LNCaP clone FGC (cell line): ENCODE measurements at regions not wholly inside any gene's neighbourhood (a gene's known extent, or its start where the extent isn't known, plus 50 kb on each side); places are given as distances from the start of the nearest gene placed in this dataset.
A peak's percentile ranks its signal among the peaks of the same experiment; 100 is the strongest.

ENCODE experiments used
- DNase-seq: peaks from one replicate; pipeline ENCODE4 v3.0.0-alpha.2; 2011; ENCODE audit warnings: low read depth
- H3K4me3 ChIP-seq: 2 replicates; pipeline ENCODE4 v1.5.1; 2011; ENCODE audit warnings: mild to moderate bottlenecking, low read depth, low read length, control low read depth
- TF ChIP-seq, protein P1 (sequence below): IDR thresholded peaks from 2 replicates; pipeline ENCODE4 v1.5.1; 2012; ENCODE audit warnings: mild to moderate bottlenecking; ENCODE audit not compliant: control insufficient read depth, insufficient read depth; ENCODE audit errors: extremely low read depth

- DNase-seq, result peak; percentile 6
- TF ChIP-seq, protein P1, sequence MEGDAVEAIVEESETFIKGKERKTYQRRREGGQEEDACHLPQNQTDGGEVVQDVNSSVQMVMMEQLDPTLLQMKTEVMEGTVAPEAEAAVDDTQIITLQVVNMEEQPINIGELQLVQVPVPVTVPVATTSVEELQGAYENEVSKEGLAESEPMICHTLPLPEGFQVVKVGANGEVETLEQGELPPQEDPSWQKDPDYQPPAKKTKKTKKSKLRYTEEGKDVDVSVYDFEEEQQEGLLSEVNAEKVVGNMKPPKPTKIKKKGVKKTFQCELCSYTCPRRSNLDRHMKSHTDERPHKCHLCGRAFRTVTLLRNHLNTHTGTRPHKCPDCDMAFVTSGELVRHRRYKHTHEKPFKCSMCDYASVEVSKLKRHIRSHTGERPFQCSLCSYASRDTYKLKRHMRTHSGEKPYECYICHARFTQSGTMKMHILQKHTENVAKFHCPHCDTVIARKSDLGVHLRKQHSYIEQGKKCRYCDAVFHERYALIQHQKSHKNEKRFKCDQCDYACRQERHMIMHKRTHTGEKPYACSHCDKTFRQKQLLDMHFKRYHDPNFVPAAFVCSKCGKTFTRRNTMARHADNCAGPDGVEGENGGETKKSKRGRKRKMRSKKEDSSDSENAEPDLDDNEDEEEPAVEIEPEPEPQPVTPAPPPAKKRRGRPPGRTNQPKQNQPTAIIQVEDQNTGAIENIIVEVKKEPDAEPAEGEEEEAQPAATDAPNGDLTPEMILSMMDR, result no peak
- H3K4me3 ChIP-seq, result no peak overlapping the region
Observed at GRCh38 chr4:102169345-102169744, 175.9 kb downstream of the SLC39A8 start.

DNA sequence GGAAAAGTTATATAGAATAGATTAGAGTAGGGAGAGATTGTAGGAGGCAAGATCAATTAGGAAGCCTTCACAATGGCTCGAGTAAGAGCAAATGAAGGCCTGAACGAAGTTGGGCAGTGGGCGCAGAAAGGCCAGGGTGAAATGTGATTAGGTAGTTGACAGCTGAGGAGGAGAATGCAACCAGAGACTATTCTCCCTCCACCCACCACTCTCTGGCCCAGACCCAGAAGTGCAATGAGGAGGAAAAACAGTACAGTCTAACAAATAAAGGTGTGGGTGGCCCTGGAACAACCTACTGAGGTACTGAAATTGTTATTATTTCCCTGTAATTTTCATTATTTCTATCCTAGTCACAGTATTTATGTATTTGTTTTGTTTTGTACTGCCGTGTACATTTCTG is 176.7 kb downstream of the SLC39A8 start:
- no peak for DNase-seq
- TF ChIP-seq, protein P1, result no peak
- H3K4me3 ChIP-seq, result no peak overlapping the region

DNA sequence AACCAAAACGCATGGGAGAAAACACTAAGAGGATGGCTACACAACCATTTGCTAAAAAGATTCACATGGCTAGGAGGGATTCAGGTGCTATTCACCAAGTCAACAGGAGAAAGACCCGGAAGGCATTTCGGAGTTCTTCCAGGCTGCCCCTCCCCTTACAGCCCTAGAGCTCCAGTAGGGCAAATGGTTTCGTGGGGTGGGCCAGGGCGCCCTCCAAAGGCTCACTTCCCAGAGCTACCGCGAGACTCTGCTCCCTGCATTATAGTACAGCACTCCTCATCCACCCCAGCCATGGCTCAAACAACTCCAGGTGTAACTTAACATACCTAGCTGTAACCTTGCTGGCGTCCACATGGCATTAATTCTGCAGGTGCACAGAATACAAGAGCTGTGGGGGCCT is 179.7 kb downstream of the SLC39A8 start:
- TF ChIP-seq, protein P1, result no peak
- DNase-seq, result no peak
- no peak overlapping the region for H3K4me3 ChIP-seq

DNA sequence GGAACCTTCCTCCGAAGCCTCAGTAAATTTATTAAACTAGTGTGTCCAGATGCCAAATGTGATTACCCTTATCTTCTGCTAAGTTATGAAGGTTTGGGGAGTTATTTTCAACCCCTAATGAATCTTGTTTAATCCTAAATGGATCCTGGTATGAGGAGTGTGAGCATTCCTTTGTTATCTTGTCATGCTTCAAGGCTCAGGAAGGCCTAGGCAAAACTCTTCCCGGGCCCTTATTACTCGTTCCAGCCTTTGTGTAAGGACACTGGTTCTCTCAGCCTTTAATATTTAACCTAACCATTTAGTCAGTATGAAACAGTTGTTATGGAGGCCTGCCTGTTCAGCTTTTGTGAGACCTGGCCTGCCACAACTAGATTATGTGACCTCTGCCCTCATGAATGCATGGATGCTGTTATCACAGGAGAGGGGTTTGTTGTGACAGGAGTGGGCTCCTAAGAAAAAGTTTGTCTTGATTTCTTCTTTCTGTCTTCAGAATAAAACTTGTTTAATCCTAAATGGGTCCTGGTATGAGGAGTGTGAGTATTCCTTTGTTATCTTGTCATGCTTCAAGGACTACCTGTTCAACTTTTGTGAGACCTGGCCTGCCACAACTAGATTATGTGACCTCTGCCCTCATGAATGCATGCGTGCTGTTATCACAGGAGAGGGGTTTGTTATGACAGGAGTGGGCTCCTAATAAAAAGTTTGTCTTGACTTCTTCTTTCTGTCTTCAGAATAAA is 181.7 kb downstream of the SLC39A8 start:
- H3K4me3 ChIP-seq, result no peak overlapping the region
- TF ChIP-seq, protein P1, result no peak
- no peak for DNase-seq

- TF ChIP-seq, protein P1, result no peak
- no peak overlapping the region for H3K4me3 ChIP-seq
- DNase-seq, result no peak
Observed at GRCh38 chr4:102157984-102158383, 187.3 kb downstream of the SLC39A8 start.

GRCh38 chr4:102153391-102153790 is 191.9 kb downstream of the SLC39A8 start:
- DNase-seq, result no peak
- TF ChIP-seq, protein P1, result no peak
- H3K4me3 ChIP-seq, result no peak overlapping the region

GRCh38 chr4:102151696-102152095 is 193.6 kb downstream of the SLC39A8 start:
- TF ChIP-seq, protein P1, result no peak
- DNase-seq, result no peak
- no peak overlapping the region for H3K4me3 ChIP-seq
